ENCODE measurements at regions not wholly inside any gene's neighbourhood (a gene's known extent, or its start where the extent isn't known, plus 50 kb on each side); places are given as distances from the start of the nearest gene placed in this dataset.

DNA sequence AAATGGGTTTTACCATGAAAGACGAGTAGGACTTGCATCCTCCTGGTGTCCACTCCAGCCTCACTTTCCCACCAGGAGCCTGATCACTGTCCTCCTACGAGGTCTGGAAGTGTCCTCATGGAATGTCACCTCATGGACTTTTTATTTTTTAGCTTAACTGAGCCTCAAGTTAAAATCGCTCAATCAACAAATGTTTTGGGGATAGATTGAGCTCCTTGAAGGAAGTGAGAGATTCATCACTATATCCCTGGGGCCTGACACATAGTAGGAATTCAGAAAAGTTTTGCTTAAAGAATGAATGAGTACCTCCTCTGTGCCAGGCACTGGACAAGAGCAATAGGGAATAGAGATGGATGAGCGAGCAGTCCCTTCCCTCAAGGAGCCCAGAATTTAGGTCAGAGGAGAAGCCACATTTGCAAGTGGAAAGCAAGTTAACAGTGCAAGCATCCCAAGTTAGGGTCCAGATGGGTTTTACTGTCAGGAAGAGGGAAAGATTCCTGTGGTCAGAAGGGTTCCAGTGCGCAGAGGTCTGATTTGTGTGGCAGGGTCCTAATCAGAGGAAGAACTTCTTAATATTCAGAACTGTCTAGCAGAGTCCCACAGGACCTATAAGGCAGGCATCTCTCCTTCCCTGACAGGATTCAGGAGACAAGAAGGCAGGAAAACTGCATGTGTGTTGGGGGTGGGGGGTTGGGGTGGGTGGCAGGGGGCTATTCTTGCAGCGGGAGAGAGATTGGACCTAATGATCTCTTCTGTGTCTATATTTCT lies 67.0 kb downstream of the MYCN start:
- H3K9ac ChIP-seq (ENCODE audit: low read length): no peak overlapping the region
- H3K4me3 ChIP-seq (ENCODE audit: low read depth in 1 of 2, low read length in 2 of 2): no peak overlapping the region
- H3K27me3 ChIP-seq (ENCODE audit: control insufficient read depth in 1 of 2, insufficient read depth in 2 of 2, low read length in 2 of 2): peaks cover 0 to under 1% of the 10 kb centered on the region in 2 donors
- H3K9me3 ChIP-seq (ENCODE audit: low read length): no peaks in the 10 kb centered on the region
- no peak overlapping the region for H3K27ac ChIP-seq (ENCODE audit: low read depth, low read length)
- H3K4me1 ChIP-seq (ENCODE audit: insufficient read depth, low read length): no peaks in the 10 kb centered on the region
- no peaks in the 10 kb centered on the region for H3K36me3 ChIP-seq (ENCODE audit: insufficient read depth, low read length)

DNA sequence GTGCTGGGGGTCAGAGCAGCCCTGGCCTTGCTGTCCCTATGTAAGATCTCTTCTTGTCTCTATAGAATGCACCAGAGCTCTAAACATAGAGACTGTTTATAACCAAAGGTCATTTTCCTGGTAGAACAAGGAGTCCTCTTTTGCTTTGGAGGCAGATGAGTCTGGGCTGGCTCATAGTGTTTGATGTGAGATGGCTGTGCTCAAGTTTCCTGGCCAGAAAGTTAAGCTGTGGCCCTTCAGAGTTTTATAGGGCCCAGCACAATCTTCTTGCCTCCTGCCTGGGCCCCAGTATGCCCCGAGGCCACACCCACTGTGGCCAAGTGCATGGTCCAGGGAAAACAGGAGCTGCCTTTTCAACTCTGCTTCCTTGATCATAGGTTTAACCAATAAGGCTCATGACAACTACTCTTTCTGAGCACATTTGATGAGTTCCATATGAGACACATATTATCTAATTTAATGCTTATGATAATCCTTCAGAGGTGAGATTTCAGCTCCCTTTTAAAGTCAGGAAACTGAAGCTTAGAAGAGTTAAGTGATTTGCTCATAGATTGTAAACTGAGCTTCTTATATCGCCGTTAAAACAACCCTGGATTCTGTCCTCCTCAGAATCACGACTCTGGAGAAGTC lies 66.3 kb downstream of the MYCN start:
- Histone ChIP-seq H3K9ac (ENCODE audit: low read length) (no peak overlapping the region), H3K9me3 (ENCODE audit: low read length) (no peaks in the 10 kb centered on the region), H3K27me3 (ENCODE audit: control insufficient read depth in 1 of 2, insufficient read depth in 2 of 2, low read length in 2 of 2) (no peaks in the 10 kb centered on the region), H3K27ac (ENCODE audit: low read depth, low read length) (no peak overlapping the region), H3K4me3 (ENCODE audit: low read depth in 1 of 2, low read length in 2 of 2) (no peak overlapping the region), H3K36me3 (ENCODE audit: insufficient read depth, low read length) (no peaks in the 10 kb centered on the region), H3K4me1 (ENCODE audit: insufficient read depth, low read length) (no peaks in the 10 kb centered on the region)

GRCh38 chr2:16005816-16006536 lies 65.6 kb downstream of the MYCN start:
- H3K9me3 ChIP-seq (ENCODE audit: low read length): no peaks in the 10 kb centered on the region
- H3K27me3 ChIP-seq (ENCODE audit: control insufficient read depth in 1 of 2, insufficient read depth in 2 of 2, low read length in 2 of 2): no peaks in the 10 kb centered on the region
- no peaks in the 10 kb centered on the region for H3K4me1 ChIP-seq (ENCODE audit: insufficient read depth, low read length)
- no peak overlapping the region for H3K9ac ChIP-seq (ENCODE audit: low read length)
- no peak overlapping the region for H3K27ac ChIP-seq (ENCODE audit: low read depth, low read length)
- H3K4me3 ChIP-seq (ENCODE audit: low read depth in 1 of 2, low read length in 2 of 2): no peak overlapping the region
- H3K36me3 ChIP-seq (ENCODE audit: insufficient read depth, low read length): no peaks in the 10 kb centered on the region

DNA sequence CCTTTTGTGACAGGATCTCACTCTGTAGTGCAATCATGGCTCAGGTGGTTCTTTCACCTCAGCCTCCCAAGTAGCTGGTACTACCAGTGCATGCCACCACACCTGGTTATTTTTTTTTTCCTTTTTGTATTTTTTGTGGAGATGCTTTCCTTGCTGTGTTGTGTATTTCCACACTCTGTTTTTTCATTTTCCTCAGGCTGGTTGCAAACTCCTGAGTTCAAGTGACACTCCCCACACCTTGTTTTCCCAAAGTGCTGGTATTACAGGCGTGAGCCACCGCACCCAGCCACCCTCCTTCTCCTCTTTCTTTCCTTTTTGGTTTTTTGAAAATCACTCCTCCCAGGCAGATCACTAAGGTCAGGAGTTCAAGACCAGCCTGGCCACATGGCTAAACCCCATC lies 65.0 kb downstream of the MYCN start:
- Histone ChIP-seq H3K27ac (ENCODE audit: low read depth, low read length) (no peak overlapping the region), H3K9me3 (ENCODE audit: low read length) (no peaks in the 10 kb centered on the region), H3K4me3 (ENCODE audit: low read depth in 1 of 2, low read length in 2 of 2) (no peak overlapping the region), H3K4me1 (ENCODE audit: insufficient read depth, low read length) (no peaks in the 10 kb centered on the region), H3K36me3 (ENCODE audit: insufficient read depth, low read length) (no peaks in the 10 kb centered on the region), H3K27me3 (ENCODE audit: control insufficient read depth in 1 of 2, insufficient read depth in 2 of 2, low read length in 2 of 2) (no peaks in the 10 kb centered on the region), H3K9ac (ENCODE audit: low read length) (no peak overlapping the region)

GRCh38 chr2:16003809-16004208 lies 63.5 kb downstream of the MYCN start:
- Histone ChIP-seq H3K4me1 (ENCODE audit: insufficient read depth, low read length) (no peaks in the 10 kb centered on the region), H3K27ac (ENCODE audit: low read depth, low read length) (no peak overlapping the region), H3K4me3 (ENCODE audit: low read depth in 1 of 2, low read length in 2 of 2) (no peak overlapping the region), H3K9me3 (ENCODE audit: low read length) (no peaks in the 10 kb centered on the region), H3K27me3 (ENCODE audit: control insufficient read depth in 1 of 2, insufficient read depth in 2 of 2, low read length in 2 of 2) (no peaks in the 10 kb centered on the region), H3K36me3 (ENCODE audit: insufficient read depth, low read length) (no peaks in the 10 kb centered on the region), H3K9ac (ENCODE audit: low read length) (no peak overlapping the region)

DNA sequence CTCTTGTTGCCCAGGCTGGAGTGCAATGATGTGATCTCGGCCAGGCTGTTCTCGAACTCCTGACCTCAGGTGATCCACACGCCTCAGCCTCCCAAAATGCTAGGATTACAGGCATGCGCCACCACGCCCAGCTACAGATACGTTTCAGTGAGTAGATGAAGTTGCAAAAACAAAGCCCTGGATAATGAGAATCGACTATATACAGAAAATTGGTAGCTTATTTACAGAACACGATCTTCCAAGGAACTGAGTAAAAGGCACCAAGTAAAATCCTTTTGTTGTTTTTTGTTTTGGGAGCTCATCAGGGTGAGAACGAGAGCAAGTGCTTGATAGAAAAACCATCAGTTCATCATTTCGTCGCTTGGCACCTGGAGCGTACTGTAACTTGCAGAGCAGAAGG lies 62.8 kb downstream of the MYCN start:
- H3K27ac ChIP-seq (ENCODE audit: low read depth, low read length): no peak overlapping the region
- H3K9ac ChIP-seq (ENCODE audit: low read length): no peak overlapping the region
- H3K4me3 ChIP-seq (ENCODE audit: low read depth in 1 of 2, low read length in 2 of 2): no peak overlapping the region
- H3K27me3 ChIP-seq (ENCODE audit: control insufficient read depth in 1 of 2, insufficient read depth in 2 of 2, low read length in 2 of 2): no peaks in the 10 kb centered on the region
- H3K36me3 ChIP-seq (ENCODE audit: insufficient read depth, low read length): no peaks in the 10 kb centered on the region
- H3K4me1 ChIP-seq (ENCODE audit: insufficient read depth, low read length): no peaks in the 10 kb centered on the region
- H3K9me3 ChIP-seq (ENCODE audit: low read length): no peaks in the 10 kb centered on the region

GRCh38 chr2:16002575-16002974 lies 62.2 kb downstream of the MYCN start:
- Histone ChIP-seq H3K9me3 (ENCODE audit: low read length) (no peaks in the 10 kb centered on the region), H3K4me1 (ENCODE audit: insufficient read depth, low read length) (no peaks in the 10 kb centered on the region), H3K4me3 (ENCODE audit: low read depth in 1 of 2, low read length in 2 of 2) (no peak overlapping the region), H3K27me3 (ENCODE audit: control insufficient read depth in 1 of 2, insufficient read depth in 2 of 2, low read length in 2 of 2) (no peaks in the 10 kb centered on the region), H3K36me3 (ENCODE audit: insufficient read depth, low read length) (no peaks in the 10 kb centered on the region), H3K27ac (ENCODE audit: low read depth, low read length) (no peak overlapping the region), H3K9ac (ENCODE audit: low read length) (no peak overlapping the region)

GRCh38 chr2:16002144-16002543 lies 61.8 kb downstream of the MYCN start:
- no peak overlapping the region for H3K9ac ChIP-seq (ENCODE audit: low read length)
- no peaks in the 10 kb centered on the region for H3K36me3 ChIP-seq (ENCODE audit: insufficient read depth, low read length)
- no peaks in the 10 kb centered on the region for H3K9me3 ChIP-seq (ENCODE audit: low read length)
- H3K4me3 ChIP-seq (ENCODE audit: low read depth in 1 of 2, low read length in 2 of 2): no peak overlapping the region
- H3K4me1 ChIP-seq (ENCODE audit: insufficient read depth, low read length): no peaks in the 10 kb centered on the region
- H3K27ac ChIP-seq (ENCODE audit: low read depth, low read length): no peak overlapping the region
- no peaks in the 10 kb centered on the region for H3K27me3 ChIP-seq (ENCODE audit: control insufficient read depth in 1 of 2, insufficient read depth in 2 of 2, low read length in 2 of 2)

DNA sequence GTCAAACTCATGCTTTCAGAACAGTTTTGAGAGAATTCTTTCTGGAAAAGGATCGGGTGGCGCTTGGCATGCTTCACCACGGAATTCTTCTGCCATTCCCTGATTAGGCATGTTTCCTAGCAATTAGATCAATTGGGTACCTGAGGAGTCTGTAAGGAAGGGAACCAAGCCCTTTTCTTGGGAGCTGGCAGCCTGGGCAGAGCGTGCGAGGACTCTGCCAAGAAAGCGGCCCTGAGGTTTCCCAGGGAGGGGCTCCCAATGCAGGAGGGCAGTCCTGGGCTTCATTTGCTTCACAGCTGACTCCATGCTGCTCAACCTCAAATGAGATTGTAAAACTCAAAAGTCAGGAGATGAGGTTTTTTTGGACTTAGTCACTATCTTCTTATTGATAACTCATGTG lies 60.3 kb downstream of the MYCN start:
- Histone ChIP-seq H3K36me3 (ENCODE audit: insufficient read depth, low read length) (no peaks in the 10 kb centered on the region), H3K9ac (ENCODE audit: low read length) (no peak overlapping the region), H3K9me3 (ENCODE audit: low read length) (no peaks in the 10 kb centered on the region), H3K27ac (ENCODE audit: low read depth, low read length) (no peak overlapping the region), H3K27me3 (ENCODE audit: control insufficient read depth in 1 of 2, insufficient read depth in 2 of 2, low read length in 2 of 2) (no peaks in the 10 kb centered on the region), H3K4me1 (ENCODE audit: insufficient read depth, low read length) (no peaks in the 10 kb centered on the region), H3K4me3 (ENCODE audit: low read depth in 1 of 2, low read length in 2 of 2) (no peak overlapping the region)

- Histone ChIP-seq H3K36me3 (ENCODE audit: insufficient read depth, low read length) (no peaks in the 10 kb centered on the region), H3K9ac (ENCODE audit: low read length) (no peak overlapping the region), H3K4me3 (ENCODE audit: low read depth in 1 of 2, low read length in 2 of 2) (no peak overlapping the region), H3K27me3 (ENCODE audit: control insufficient read depth in 1 of 2, insufficient read depth in 2 of 2, low read length in 2 of 2) (no peaks in the 10 kb centered on the region), H3K9me3 (ENCODE audit: low read length) (no peaks in the 10 kb centered on the region), H3K4me1 (ENCODE audit: insufficient read depth, low read length) (no peaks in the 10 kb centered on the region), H3K27ac (ENCODE audit: low read depth, low read length) (no peak overlapping the region)
These were observed 59.5 kb downstream of the MYCN start for GRCh38 chr2:15999596-16000469.

DNA sequence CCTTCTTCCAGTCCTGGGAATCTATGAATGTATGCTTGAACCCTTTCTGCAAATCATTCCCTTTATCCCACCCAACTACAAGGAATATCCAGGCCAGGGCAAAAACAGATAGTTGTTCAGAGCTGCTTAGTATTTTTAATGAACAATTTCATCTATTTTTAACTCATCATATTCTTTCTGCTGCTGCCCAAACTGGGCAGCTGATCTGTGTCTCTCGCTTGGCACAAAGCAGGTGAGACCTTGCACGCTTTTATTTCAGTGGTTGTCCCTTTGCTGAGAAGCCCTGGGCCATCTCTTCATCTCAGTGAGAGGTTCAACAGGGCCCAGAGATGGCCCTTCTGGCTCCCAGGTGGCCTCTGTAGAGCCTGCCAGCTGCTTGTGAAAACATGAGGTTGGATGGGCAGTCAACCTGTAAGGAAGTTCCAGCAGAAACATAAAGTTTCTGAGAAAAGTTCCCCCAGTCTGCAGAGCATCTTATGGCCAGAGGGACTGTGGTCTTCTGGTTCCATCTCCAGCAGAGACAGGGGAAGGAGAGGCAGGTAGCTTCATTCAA lies 57.5 kb downstream of the MYCN start:
- Histone ChIP-seq H3K27ac (ENCODE audit: low read depth, low read length) (no peak overlapping the region), H3K36me3 (ENCODE audit: insufficient read depth, low read length) (no peaks in the 10 kb centered on the region), H3K4me3 (ENCODE audit: low read depth in 1 of 2, low read length in 2 of 2) (no peak overlapping the region), H3K27me3 (ENCODE audit: control insufficient read depth in 1 of 2, insufficient read depth in 2 of 2, low read length in 2 of 2) (no peaks in the 10 kb centered on the region), H3K4me1 (ENCODE audit: insufficient read depth, low read length) (no peaks in the 10 kb centered on the region), H3K9ac (ENCODE audit: low read length) (no peak overlapping the region), H3K9me3 (ENCODE audit: low read length) (no peaks in the 10 kb centered on the region)
